ENCODE measurements at regions not wholly inside any gene's neighbourhood (a gene's known extent, or its start where the extent isn't known, plus 50 kb on each side); places are given as distances from the start of the nearest gene placed in this dataset.

DNA sequence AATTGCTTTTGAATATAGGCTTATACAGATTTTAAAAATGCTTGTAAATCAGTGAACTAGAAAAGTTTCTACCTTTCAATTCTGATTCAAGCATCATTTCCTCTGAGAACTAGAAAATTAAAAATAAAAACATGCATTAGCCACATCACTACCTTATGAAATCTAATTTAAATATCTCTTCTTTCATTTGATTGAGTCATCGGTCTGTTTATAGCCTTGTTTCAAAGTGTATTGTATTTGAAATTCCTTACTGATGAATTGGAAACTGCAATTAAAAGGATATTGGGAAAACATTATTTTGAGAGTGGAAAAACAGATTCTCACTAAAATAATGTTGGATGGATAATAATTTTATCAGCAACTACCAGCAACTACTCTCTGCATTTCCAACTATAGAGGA, 717.7 kb upstream of the FAM98A start:
- no peak overlapping the region for H3K4me3 ChIP-seq
- TF ChIP-seq, protein P1, sequence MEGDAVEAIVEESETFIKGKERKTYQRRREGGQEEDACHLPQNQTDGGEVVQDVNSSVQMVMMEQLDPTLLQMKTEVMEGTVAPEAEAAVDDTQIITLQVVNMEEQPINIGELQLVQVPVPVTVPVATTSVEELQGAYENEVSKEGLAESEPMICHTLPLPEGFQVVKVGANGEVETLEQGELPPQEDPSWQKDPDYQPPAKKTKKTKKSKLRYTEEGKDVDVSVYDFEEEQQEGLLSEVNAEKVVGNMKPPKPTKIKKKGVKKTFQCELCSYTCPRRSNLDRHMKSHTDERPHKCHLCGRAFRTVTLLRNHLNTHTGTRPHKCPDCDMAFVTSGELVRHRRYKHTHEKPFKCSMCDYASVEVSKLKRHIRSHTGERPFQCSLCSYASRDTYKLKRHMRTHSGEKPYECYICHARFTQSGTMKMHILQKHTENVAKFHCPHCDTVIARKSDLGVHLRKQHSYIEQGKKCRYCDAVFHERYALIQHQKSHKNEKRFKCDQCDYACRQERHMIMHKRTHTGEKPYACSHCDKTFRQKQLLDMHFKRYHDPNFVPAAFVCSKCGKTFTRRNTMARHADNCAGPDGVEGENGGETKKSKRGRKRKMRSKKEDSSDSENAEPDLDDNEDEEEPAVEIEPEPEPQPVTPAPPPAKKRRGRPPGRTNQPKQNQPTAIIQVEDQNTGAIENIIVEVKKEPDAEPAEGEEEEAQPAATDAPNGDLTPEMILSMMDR (IDR thresholded peaks at IDR 0.05) = no peak
- no peak for ATAC-seq (ENCODE audit: insufficient number of reproducible peaks, low FRiP score, low read depth)
- no peaks in the 10 kb centered on the region for H3K4me1 ChIP-seq (ENCODE audit: control insufficient read depth in 1 of 2, low read depth in 2 of 2)
- H3K27ac ChIP-seq = no peak overlapping the region
- no peaks in the 10 kb centered on the region for H3K36me3 ChIP-seq
- no peaks in the 10 kb centered on the region for H3K27me3 ChIP-seq (replicated peaks; ENCODE audit: insufficient read depth)
- DNase-seq (ENCODE audit: low spot score) = no peak
- no peaks in the 10 kb centered on the region for H3K9me3 ChIP-seq

DNA sequence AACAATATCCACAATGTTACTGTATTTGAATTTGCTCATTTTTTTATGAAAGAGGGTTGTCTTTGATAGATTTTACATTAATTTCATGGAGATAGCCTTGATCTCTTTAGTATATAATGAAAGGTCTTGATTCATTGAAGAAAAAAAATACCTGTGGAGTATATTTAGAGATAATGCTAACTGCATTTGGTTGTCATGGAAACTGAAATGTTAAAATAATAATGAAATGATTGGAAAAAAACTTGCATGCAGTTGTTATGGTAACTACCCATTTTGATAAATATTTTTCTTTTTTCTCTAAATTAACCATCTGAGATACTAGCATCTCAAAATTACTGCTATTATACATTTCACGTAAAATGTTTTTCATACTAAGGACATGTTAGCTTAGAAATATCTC, 712.7 kb upstream of the FAM98A start:
- Histone ChIP-seq H3K9me3 (no peaks in the 10 kb centered on the region), H3K27me3 (replicated peaks; ENCODE audit: insufficient read depth) (no peaks in the 10 kb centered on the region), H3K4me3 (no peak overlapping the region), H3K4me1 (ENCODE audit: control insufficient read depth in 1 of 2, low read depth in 2 of 2) (no peaks in the 10 kb centered on the region), H3K36me3 (no peaks in the 10 kb centered on the region), H3K27ac (no peak overlapping the region)
- no peak for DNase-seq (ENCODE audit: low spot score)
- TF ChIP-seq, protein P1 (IDR thresholded peaks at IDR 0.05) = no peak
- no peak for ATAC-seq (ENCODE audit: insufficient number of reproducible peaks, low FRiP score, low read depth)

GRCh38 chr2:34308140-34308539, 709.0 kb upstream of the FAM98A start:
- TF ChIP-seq, protein P1 (IDR thresholded peaks at IDR 0.05) = no peak
- Histone ChIP-seq H3K4me1 (ENCODE audit: control insufficient read depth in 1 of 2, low read depth in 2 of 2) (no peaks in the 10 kb centered on the region), H3K27ac (no peak overlapping the region), H3K4me3 (no peak overlapping the region), H3K36me3 (no peaks in the 10 kb centered on the region), H3K9me3 (no peaks in the 10 kb centered on the region), H3K27me3 (replicated peaks; ENCODE audit: insufficient read depth) (no peaks in the 10 kb centered on the region)
- DNase-seq (ENCODE audit: low spot score) (no peak), ATAC-seq (ENCODE audit: insufficient number of reproducible peaks, low FRiP score, low read depth) (no peak)

GRCh38 chr2:34307636-34308035, 708.5 kb upstream of the FAM98A start:
- ATAC-seq (ENCODE audit: insufficient number of reproducible peaks, low FRiP score, low read depth) = no peak
- Histone ChIP-seq H3K9me3 (no peaks in the 10 kb centered on the region), H3K27ac (no peak overlapping the region), H3K4me1 (ENCODE audit: control insufficient read depth in 1 of 2, low read depth in 2 of 2) (no peaks in the 10 kb centered on the region), H3K4me3 (no peak overlapping the region), H3K36me3 (no peaks in the 10 kb centered on the region), H3K27me3 (replicated peaks; ENCODE audit: insufficient read depth) (no peaks in the 10 kb centered on the region)
- TF ChIP-seq, protein P1 (IDR thresholded peaks at IDR 0.05) = no peak
- DNase-seq (ENCODE audit: low spot score) = no peak

DNA sequence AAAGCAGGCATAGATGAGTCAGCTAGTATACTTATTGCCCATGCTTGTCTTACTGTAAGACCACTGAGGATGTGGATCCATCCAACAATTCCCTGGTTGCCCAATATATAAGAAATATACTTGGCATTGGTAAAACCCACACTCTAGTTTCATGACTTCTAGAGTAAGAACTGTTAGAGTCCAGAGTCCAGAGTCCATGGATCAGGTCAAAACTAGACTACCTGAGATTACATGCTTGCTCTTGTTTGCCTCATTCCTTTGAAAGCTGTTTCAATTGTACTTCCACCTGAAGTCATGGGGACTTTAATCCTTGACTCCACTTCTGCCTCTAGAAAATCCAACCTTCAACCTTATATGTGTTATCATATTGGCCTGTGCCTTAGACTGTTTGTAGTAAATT, 707.6 kb upstream of the FAM98A start:
- Histone ChIP-seq H3K4me3 (no peak overlapping the region), H3K27ac (no peak overlapping the region), H3K36me3 (no peaks in the 10 kb centered on the region), H3K4me1 (ENCODE audit: control insufficient read depth in 1 of 2, low read depth in 2 of 2) (no peaks in the 10 kb centered on the region), H3K27me3 (replicated peaks; ENCODE audit: insufficient read depth) (no peaks in the 10 kb centered on the region), H3K9me3 (no peaks in the 10 kb centered on the region)
- DNase-seq (ENCODE audit: low spot score) = no peak
- TF ChIP-seq, protein P1 (IDR thresholded peaks at IDR 0.05) = no peak
- no peak for ATAC-seq (ENCODE audit: insufficient number of reproducible peaks, low FRiP score, low read depth)
